ENCODE measurements at regions not wholly inside any gene's neighbourhood (a gene's known extent, or its start where the extent isn't known, plus 50 kb on each side); places are given as distances from the start of the nearest gene placed in this dataset.
"Not testable (repeated sequence)": the region's sequence is repeated elsewhere in the genome, so short reads cannot be mapped to it uniquely, and the experiment has no call there.

DNA sequence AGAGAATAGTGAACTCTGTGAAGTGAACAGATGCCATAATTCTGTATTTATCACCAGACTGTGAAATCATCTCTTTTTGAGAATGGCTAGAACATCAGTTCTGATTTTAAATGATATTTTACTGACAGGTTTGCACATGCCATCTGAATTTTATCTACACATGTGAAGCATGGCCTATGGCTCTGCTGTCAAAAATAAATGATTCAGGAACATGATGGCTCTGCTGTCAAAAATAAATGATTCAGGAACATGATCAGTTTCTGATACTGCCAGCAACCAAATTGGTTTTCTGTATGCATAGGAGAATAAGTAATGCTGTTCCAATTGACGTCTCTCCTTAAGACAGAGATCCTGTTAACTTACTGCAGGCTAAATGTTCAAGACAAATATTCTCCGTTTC is 70.6 kb upstream of the TLL1 start:
- H3K4me3 ChIP-seq (ENCODE audit: low read length): no peak overlapping the region
- TF ChIP-seq, protein P1, sequence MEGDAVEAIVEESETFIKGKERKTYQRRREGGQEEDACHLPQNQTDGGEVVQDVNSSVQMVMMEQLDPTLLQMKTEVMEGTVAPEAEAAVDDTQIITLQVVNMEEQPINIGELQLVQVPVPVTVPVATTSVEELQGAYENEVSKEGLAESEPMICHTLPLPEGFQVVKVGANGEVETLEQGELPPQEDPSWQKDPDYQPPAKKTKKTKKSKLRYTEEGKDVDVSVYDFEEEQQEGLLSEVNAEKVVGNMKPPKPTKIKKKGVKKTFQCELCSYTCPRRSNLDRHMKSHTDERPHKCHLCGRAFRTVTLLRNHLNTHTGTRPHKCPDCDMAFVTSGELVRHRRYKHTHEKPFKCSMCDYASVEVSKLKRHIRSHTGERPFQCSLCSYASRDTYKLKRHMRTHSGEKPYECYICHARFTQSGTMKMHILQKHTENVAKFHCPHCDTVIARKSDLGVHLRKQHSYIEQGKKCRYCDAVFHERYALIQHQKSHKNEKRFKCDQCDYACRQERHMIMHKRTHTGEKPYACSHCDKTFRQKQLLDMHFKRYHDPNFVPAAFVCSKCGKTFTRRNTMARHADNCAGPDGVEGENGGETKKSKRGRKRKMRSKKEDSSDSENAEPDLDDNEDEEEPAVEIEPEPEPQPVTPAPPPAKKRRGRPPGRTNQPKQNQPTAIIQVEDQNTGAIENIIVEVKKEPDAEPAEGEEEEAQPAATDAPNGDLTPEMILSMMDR (conservative IDR thresholded peaks at IDR 0.05; ENCODE audit: low read length): no peak
- no peak for DNase-seq (ENCODE audit: low read depth)

DNA sequence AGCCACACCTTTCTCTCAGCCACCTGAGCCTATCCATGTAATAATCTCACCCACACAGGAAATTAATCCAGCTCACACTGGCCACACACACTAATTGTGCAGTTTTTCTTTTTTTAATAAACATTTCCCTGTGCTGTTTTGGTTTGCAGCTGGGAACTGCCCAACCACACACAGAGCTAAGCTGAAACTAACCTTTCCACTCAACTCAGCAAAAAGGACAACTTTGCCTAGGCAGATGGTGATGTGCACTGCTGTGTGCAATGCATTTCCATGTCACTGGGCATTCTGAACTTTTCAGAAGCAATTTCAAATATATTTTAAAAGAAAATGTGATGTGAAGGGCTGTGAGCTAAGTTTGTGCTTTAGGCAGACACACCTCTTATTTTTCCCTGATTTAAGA is 70.0 kb upstream of the TLL1 start:
- TF ChIP-seq, protein P1 (conservative IDR thresholded peaks at IDR 0.05; ENCODE audit: low read length): no peak
- H3K4me3 ChIP-seq (ENCODE audit: low read length): no peak overlapping the region
- no peak for DNase-seq (ENCODE audit: low read depth)

- TF ChIP-seq, protein P1 (conservative IDR thresholded peaks at IDR 0.05; ENCODE audit: low read length): no peak
- no peak overlapping the region for H3K4me3 ChIP-seq (ENCODE audit: low read length)
- DNase-seq (ENCODE audit: low read depth): no peak
These were observed 67.6 kb upstream of the TLL1 start for GRCh38 chr4:165805406-165805805.

GRCh38 chr4:165806613-165807012 is 66.4 kb upstream of the TLL1 start:
- no peak for DNase-seq (ENCODE audit: low read depth)
- TF ChIP-seq, protein P1 (conservative IDR thresholded peaks at IDR 0.05; ENCODE audit: low read length): no peak
- no peak overlapping the region for H3K4me3 ChIP-seq (ENCODE audit: low read length)

DNA sequence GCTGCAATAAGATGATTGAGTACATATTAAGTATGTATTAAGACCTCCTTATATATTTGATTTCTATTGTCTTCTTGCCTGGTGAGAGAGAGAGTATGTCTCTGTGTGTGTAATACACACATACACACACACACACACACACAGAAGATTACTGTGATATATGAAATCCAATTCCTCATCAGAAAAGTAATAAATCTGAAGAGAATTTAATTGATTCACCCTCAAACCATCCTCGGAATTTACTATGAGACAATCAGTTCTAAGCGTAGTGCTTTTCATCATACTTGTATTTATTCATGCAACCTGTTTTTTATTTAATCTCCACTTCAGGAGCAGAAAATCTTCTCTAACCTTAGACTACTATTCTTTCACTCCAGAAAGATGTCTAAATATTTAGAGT is 62.3 kb upstream of the TLL1 start:
- DNase-seq (ENCODE audit: low read depth): no peak
- H3K4me3 ChIP-seq (ENCODE audit: low read length): no peak overlapping the region
- TF ChIP-seq, protein P1 (conservative IDR thresholded peaks at IDR 0.05; ENCODE audit: low read length): no peak

DNA sequence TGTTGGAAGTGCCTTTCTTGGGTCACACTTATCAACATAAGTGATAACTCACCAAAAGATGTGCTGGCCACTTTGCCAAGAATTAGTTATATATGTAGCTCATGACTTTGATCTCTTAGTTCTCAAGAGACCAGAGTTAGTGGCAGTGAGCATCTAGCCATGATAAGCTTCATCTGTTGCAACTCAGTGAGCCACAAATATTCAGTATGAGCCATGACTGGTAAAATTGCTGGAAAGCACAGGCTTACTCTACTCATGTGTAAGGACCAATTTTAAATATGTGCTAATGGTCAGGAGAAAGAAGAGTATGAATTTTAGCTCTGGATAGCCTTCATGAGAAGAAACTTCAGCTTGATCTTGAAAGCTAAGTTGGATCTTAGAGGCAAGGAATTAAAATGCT is 59.4 kb upstream of the TLL1 start:
- no peak for DNase-seq (ENCODE audit: low read depth)
- TF ChIP-seq, protein P1 (conservative IDR thresholded peaks at IDR 0.05; ENCODE audit: low read length): no peak
- H3K4me3 ChIP-seq (ENCODE audit: low read length): no peak overlapping the region

DNA sequence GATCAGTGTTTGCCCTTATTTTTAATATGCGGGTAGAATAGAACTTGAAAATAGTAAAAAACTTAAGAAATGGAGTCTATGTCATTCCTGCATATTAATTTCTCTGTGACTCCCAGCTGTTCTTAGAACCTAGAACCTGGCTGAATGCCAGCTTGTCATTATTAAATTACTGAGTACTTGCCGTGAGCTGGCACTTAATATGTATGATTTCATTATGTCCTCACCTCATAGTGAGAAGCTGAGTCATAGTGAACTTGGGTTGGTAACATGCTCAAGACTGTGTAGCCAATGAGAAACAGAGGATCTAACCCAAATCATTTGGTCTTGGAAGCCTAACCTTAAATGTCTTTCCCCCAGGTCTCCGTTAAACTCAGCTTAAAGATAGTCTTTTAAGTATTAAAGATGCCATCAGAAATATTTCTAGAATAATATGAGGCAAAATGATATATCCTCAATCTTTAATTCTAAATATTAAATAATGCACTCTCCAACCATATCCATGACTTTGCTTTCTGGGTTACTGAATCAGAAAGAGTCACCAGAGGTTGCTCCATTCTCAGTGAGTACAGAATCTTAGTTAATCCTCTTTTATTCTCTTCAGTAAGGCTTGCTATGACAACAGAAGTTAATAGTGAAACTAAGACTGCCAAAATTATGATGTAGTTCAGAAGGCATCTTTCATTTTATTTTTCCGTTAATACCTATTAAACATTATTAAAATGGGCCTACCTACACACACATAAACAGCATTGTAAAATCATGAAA is 58.6 kb upstream of the TLL1 start:
- TF ChIP-seq, protein P1 (conservative IDR thresholded peaks at IDR 0.05; ENCODE audit: low read length): no peak
- DNase-seq (ENCODE audit: low read depth): no peak

GRCh38 chr4:165819126-165819525 is 53.9 kb upstream of the TLL1 start:
- H3K4me3 ChIP-seq (ENCODE audit: low read length); DNase-seq (ENCODE audit: low read depth): not testable (repeated sequence)

More for the DNA sequence above, 58.6 kb upstream of the TLL1 start:
- H3K4me3 ChIP-seq (ENCODE audit: low read length): no peak overlapping the region
